ENCODE measurements at regions not wholly inside any gene's neighbourhood (a gene's known extent, or its start where the extent isn't known, plus 50 kb on each side); places are given as distances from the start of the nearest gene placed in this dataset.
"Not testable (repeated sequence)": the region's sequence is repeated elsewhere in the genome, so short reads cannot be mapped to it uniquely, and the experiment has no call there.

DNA sequence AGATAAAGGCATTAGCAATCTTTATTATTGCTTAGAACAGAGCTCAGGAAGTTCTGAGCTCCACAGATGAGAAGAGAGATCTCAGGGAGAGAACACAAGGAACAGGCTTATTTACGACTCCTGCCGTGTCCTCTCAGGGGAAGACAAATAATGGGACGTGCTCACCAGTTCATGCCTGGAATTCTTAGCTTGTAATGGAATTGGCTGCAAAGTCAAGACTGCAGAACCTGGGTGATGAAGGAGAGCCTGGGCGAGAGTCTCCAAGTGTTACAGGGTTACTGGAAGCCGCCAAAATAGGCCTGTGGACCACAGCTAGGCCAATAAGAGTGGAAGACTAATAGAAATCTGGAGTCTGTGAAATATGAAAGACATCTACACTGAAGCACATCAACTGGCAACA, 174.5 kb upstream of the ADAMTSL1 start:
- DNase-seq: no peak

DNA sequence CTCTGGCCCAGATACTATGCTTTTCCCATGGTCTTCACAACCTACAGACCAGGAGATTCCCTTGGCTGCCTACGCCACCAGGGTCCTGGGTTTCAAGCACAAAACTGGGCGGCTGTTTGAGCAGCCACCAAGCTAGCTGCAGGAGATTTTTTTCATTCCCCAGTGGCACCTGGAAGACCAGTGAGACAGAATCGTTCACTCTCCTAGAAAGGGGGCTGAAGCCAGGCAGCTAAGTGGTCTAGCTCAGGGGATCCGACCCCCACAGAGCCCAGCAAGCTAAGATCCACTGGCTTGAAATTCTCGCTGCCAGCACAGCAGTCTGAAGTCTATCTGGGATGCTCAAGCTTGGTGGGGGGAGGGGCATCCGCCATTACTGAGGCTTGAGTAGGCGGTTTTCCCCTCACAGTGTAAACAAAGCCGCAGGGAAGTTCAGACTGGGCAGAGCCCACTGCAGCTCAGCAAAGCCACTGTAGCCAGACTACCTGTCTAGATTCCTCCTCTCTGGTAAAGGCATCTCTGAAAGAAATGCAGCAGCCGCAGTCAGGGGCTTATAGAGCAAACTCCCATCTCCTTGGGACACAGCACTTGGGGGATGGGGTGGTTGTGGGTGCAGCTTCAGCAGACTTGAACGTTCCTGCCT, 168.7 kb upstream of the ADAMTSL1 start:
- not testable (repeated sequence) for DNase-seq

DNA sequence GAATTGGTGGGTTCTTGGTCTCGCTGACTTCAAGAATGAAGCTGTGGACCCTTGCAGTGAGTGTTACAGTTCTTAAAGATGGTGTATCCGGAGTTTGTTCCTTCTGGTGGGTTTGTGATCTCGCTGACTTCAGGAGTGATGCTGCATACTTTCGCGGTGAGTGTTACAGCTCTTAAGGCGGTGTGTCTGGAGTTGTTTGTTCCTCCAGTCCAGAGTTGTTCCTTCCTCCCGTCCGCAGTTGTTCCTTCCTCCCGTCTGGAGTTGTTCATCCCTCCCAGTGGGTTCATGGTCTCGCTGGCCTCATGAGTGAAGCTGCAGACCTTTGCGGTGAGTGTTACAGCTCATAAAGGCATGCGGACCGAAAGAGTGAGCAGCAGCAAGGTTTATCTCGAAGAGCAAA, 159.6 kb upstream of the ADAMTSL1 start:
- DNase-seq: no peak

DNA sequence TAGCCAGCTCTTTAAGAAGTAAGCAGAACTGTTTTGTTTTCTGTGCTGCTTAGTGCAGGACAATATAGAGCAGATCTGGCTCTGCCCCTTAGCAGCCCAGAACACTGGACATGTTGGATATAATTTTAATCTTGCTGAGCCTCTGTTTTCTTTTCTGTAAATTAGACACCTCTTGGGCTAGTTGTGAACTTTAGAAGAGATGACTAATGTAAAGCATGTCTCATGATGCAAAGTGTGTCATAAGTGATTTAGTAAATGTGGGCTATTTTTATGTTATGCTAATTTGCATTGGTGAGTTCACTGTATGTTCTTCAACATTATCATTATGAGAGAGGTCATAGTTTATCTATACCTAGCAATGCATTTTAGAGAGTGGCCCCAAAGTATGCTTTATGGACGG, 156.1 kb upstream of the ADAMTSL1 start:
- no peak for DNase-seq

DNA sequence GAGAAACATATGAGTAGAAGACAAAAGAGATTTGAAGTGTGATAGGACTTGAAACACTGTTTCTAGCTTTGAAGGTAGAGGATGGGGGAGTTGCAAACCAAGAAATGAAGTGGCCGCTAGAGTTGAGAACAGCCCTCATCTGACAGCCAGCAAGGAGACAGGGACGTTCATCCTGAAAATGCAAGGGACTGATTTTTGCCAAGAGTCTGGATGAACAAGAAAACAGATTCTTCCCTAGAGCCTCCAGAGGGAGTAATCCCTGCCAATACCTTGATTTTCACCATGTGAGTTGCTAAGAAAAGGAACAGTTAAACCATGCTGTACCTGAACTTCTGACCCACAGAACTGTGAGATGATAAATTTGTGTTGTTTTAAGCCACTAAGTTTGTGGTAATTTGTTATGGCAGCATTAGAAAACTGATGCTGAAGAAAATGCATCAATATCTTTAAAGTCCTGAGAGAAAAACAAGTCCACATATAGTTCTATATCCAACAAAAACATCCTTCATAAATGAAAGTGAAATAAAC, 154.0 kb upstream of the ADAMTSL1 start:
- DNase-seq: no peak

DNA sequence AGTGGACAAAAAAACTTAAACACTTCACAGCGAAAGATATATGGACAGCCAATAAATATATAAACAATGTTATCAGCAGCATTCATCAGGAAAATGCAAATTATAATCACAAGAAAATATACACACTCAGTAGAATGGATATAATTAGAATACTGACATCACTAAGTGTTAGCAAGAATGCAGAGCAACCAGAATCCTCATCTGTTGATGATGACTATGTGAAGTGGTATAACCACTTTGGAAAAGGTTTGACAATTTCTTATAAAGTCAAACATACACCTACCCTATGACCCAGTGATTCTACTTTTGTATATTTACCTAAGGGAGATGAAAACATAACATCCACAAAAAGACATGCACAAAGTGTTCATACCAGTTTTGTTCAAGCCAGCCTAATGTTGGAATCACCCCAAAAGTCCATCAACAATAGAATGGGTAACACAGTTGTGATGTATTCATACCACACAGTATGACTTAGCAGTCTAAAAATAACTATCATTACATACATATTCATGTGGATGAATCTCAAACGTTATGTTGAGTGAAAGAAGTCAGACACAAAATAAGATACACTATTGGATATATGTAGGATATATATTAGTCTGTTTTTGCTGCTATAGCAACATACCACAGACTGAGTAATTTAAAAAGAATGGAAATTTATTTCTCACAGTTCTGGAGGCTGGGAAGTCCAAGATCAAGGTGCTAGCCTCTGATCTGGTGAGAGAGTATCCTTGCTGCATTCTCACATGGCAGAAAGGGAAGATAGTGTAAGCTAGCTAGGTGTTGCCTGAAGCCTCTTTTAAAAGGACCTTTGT, 148.8 kb upstream of the ADAMTSL1 start:
- DNase-seq: no peak

DNA sequence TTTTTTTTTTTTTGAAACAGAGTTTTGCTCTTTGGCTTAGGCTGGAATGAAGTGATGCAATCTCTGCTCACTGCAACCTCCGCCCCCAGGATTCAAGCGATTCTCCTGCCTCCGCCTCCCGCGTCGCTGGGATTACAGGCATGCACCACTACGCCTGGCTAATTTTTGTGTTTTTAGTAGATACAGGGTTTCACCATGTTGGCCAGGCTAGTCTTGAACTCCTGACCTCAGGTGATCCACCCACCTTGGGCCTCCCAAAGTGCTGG, 148.3 kb upstream of the ADAMTSL1 start:
- DNase-seq: not testable (repeated sequence)

DNA sequence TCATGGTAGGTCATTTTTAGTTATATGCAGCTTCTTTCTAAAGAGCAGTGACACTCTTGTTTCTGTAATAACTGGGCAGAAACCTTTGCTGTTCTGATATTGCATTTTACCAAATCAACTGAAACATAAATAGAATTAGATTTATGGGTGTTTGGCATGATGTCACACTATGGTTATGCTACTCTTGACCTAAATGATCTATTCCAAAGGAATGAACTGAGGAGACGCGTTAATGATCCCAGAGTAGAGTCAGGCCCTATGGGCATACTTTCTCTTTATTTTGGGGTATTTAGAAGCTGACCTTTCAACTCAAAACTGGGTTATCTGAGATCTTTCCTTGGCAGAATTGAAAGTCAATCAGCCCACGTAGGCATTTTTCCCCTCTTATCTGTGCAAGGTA, 146.8 kb upstream of the ADAMTSL1 start:
- no peak for DNase-seq

DNA sequence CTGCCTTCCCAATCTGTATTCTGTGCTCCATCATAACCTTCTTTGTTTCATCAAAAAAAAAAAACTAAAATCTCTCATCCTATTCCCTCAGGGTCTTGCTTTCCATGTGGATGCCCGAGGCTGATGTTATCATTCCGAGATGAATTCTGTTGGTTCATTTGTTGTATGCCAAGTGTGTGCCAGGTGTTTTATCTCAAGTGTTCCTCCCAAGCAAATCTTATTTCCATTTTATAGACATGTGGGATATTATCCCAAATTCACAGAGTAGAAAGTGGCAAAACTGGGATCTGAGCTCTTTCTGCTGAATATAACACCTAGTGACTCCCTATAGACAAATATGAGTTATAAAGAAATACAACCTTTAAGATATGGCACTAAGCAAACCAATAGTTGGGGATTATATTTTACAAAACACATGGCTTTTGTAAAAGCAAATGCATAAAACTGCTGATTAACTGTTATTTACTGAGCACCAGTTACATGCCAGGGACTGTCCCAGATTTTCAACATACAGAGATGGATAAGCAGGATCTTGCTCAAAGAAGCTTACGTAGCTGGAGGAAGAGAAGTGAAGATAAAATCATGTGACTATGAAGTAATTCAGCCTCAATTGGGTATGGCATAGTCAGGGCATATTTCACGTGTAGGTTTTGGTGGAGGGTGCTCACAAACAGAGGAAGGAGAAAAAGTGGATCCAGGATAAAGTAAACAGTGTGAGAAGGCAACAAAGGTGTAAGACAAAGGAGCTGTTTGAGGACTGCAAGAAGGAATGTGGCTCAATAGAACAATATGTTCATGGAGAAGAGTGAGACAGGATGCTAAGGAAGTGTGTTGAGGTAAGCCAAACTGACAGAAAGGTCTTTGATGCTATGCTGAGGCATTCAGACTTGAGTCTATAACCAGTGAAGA, 143.3 kb upstream of the ADAMTSL1 start:
- no peak for DNase-seq

DNA sequence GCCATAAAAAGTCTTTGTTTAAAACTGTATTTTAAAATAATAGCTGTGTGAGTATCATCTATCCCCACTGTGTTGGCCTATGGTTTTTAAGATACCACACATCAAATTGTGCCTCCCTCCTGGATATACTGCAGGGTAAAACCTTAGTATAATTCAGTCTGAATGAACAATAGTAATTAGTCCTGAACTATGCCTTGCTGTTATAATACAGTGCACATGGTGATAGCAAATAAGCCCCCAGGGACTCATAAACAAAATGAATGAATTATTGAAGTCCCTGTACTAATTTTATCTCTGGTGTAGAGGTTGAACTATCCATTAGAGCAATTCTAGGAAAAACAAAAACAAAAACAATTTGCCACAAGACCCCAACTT, 142.7 kb upstream of the ADAMTSL1 start:
- no peak for DNase-seq

DNA sequence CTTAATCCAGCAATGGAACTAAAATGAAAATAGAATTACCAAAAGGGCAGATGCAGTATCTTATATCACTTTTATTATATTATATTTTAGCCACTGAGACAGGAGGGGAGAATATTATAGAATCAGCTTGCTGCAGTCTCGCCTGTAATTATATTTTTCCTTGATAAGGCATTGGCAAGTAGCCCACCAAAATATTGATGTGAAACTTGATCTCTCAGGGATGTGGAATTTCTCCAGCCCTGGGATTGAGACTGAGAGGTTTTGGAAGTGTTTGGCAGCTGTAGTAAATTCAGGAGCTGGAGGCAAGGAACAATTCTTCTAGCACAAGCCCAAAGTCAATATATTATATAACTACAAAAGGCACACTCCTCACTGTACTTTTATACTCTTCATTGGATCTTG, 142.1 kb upstream of the ADAMTSL1 start:
- DNase-seq: peak; percentile 4

DNA sequence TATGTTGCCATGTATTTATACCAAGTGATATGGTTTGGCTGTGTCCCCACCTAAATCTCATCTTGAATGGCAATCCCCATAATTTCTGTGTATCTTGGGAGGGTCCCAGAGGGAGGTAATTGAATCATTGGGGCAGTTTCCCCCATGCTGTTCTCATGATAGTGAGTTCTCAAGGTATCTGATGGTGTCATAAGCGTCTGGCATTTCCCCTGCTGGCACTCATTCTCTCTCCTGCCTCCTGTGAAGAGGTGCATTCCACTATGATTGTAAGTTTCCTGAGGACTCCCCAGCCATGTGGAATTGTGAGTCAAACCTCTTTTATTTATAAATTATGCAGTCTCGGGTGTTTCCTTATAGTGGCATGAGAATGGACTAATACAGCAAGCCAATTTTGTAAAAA, 140.8 kb upstream of the ADAMTSL1 start:
- no peak for DNase-seq

DNA sequence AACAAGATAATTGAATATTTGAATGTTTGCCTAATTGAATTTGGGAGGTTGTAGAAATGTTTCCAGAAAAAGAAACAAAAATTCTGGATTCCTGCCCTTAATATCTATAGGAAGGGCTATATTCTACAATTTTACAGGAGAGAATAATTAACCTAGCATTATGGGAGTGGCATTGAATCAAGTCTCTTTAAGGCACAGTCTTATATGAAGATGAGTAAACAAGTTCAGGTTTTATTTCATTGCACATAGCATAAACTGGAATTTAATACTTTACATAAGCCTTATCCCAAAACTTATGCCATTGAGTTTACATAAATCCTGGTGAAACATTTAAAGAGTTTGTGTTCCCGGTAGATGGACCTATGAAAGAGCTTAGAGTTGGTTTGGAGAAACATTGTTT, 138.1 kb upstream of the ADAMTSL1 start:
- DNase-seq: no peak

DNA sequence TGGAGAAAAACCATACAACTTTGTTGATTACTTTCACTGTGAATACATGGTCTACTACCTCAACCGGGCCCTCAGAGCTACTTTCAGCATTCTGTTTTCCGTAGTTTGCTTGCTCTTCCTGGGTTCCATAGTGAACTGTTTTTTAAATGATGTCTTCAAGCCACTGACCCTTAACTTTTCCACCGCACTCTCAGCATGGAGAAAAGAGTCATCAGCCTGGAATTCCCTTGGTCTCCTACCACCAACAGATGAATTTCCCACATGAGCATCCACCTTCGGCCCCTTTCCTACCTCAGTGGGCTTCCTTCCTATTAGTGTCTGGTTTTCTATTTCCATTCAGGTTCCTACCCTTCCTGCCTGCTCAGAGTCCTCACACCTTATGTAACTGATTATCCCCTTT, 135.9 kb upstream of the ADAMTSL1 start:
- DNase-seq: no peak

DNA sequence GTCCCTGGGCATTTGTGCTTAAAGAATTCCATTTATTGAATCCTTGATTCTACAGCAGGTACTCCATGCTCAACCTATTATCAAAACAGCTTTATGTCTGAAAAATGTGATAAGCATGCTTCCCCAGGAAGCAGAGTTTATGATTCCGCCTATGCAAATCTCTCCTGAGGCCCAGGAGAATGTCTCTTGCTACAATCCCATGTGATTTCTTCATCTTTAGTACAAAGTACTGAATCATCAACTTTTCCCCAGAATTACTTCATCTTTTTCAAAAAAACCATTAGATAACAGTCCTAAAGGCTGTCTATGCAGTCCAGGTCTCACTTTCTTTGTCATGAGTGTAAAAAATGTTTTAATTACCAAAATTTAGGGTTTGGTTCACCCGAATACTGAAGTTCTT, 130.2 kb upstream of the ADAMTSL1 start:
- no peak for DNase-seq

DNA sequence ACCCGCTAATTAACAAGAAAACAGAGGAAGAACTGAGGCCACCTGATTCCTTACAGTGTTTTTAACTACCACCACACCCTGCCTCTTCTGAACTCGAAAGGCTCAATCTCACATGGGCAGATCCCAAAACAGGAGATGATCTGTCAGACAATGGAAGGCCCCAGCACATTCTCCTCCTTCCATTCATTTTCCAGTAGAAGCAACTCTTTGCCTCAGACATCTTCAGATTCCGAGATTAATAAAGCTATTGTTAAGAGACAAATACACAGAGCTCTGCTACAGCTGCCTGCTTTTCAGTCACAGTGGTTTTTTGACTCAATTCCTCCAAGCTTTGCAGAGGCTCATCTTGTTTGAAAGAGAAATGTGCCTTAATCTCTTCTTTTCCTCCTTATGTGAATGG, 127.2 kb upstream of the ADAMTSL1 start:
- DNase-seq: no peak

DNA sequence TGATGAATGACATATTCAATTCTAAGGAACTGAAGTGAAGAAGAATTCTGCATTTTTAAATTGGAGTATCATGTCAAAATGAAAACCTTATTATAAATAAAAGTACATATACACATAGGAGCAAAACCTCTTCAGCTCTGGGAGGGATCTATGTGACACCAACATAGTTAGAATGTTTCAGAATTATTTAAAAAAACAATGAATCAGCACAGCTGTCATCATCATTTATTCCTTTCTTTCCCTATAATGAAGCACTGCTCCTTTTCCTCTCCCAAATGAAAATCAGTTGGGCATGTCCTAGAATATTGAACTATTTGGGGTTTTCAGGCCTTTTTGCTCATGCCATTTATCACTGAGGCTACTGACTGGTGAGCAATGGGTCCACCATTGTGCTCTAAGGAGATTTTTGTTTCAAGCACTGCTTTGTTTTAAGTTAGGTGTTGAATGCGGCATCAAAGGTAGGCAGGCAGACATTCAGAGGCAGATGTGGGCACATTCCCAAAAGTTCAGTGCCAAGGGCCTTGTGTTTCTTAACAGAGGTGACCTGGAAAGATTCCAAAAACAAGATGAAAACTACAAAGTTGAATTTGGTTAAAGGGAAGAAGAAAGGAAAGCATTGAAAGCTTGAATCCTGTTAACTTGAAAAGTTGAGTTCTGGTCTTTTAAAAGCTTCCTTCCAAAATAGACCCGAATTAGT, 126.4 kb upstream of the ADAMTSL1 start:
- DNase-seq: no peak

DNA sequence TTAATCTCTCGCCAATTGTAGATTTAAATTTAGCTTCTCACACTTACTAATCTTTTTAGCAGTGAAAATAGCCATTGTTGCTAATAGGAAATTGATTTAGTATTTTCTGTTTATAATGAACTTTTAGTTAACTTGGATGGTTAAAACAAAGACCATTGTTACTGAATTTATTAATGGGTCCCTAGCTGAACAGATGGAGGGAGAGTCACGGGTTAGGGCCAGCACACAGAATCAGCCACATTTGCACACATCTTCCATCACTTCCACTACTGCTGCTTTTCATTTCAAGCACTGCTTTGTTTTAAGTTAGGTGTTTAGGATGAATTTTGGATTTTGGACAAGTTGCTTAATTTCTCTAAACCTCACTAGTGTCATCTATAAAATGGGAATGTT, 125.9 kb upstream of the ADAMTSL1 start:
- DNase-seq: no peak

DNA sequence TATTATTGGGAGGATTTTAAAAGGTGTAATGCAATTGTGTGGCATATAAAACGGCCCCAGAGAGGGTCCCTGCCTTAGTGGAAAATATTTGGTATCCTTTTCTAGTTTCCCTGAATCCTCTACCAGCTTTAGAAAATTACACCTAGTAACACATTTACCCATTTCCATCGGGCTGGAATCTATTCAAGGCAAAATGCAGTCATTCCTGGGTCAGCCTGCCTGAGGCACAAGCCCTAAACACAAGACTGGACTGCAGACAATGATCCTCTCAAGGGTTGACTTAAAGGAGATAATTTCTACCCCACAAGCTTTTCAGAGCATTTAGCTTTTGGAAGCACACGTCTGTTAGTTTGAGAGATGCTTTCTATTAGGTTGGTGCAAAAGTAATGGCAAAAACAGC, 124.4 kb upstream of the ADAMTSL1 start:
- DNase-seq: no peak

DNA sequence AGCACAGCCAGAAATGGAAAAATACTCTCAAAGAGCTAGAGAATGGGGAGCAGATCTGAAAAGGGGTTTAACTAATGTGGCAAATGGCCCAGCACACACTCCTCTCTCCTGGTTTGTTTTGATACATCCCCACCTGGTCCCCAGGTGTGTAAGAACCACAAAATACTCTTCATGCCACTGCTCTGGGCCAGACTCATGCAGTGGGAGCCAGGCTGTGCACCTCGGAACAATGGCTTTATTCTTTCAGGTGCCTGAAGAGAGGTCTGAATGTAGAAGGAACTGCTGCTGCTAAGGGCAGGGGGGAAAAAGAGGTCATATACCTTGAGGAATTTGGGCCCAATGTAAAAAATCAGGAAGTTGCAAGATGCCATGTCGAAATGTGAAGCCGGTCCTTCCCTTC, 123.9 kb upstream of the ADAMTSL1 start:
- no peak for DNase-seq

DNA sequence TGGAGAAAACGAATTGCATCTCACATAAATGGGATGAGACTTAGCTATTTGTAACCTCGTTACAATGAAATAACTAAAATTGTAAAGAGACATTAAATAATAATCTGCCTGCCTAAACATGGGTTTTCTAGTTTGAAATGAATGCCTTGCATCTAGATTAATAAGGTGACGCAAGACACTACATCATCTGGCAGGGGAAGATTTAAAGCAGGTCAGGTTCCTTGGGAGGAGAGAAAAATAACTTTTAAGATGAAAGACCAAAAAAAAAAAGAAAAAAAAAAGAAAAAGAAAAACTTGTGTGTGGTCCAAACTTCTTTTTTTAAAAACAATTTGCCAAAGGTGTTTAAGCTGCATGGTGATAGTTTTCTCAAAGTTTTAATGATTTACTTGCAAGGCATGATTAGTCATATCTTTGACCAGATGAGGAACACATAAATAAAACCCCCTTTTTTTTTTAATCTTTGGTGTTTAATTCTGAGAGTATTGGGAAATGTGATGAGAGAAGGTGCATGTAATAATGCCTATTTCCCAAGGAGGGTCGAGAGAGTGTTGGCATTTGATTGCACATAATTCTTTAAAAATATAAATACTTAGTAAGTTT, 122.9 kb upstream of the ADAMTSL1 start:
- DNase-seq: no peak

DNA sequence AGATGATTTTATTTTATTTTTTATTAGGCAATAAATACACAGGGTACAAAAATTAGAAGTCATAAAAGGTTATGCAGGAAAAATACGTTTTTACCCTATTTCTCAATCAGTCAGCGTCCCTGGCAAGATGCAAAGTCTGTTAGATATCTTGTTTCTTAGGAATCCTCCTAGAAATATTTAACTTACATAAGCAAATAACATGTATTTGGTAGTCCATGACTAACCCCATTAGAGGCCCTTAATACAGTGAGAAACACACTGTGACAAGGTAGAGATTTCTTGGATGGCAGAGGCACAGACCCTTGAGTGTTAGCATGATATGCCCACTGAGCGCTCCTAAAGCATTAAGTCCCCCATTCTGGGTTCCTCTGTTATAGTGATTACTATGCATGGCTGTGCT, 121.2 kb upstream of the ADAMTSL1 start:
- DNase-seq: no peak

DNA sequence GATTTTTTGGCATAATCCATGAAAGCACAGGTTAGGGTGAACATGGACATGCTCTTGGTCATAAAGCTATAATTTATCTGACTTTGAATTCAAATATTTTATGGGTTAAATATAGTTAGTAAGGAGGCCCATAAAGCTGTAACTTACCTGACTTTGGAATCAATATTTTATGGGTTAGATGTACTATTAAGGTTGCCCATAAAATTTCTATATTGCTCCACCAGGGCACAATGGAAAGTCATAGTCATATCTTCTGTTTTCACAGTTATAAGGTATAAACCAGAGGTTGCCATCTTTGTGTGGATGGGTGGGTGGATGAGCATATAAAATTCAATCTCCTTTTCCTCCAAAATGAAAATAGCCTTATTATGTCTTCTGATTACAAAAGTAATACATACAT, 120.5 kb upstream of the ADAMTSL1 start:
- no peak for DNase-seq

Measured in NCI-H524 treated with DMSO at 0.1 percent for 48 hours (cell line).